ENCODE measurements at regions not wholly inside any gene's neighbourhood (a gene's known extent, or its start where the extent isn't known, plus 50 kb on each side); places are given as distances from the start of the nearest gene placed in this dataset.

DNA sequence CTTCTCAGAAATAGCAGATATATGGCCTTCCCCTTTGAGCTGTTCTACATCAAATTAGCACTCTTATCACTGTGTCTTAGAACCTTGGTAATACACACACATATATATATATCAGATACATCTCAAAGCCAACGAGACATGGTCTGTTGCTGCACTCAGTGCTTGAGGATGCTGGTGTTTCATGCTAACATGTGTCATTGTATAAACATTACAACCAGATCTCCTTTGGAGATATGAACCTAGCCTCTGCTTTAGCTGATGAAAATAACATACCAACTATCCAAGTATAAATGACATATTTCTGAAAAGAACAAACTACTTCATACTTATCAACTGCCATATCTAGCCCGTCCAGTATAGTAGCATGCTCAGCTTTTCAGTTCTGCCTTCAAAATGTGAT lies 226.7 kb upstream of the HNRNPA3 start:
- TF ChIP-seq, protein P1, sequence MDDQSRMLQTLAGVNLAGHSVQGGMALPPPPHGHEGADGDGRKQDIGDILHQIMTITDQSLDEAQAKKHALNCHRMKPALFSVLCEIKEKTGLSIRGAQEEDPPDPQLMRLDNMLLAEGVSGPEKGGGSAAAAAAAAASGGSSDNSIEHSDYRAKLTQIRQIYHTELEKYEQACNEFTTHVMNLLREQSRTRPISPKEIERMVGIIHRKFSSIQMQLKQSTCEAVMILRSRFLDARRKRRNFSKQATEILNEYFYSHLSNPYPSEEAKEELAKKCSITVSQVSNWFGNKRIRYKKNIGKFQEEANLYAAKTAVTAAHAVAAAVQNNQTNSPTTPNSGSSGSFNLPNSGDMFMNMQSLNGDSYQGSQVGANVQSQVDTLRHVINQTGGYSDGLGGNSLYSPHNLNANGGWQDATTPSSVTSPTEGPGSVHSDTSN (CRISPR knock-in tag; IDR thresholded peaks at IDR 0.05), result no peak
- TF ChIP-seq ZNF114 (tag by site-specific recombination; IDR thresholded peaks at IDR 0.05), result no peak
- TF ChIP-seq ZNF660 (tag by site-specific recombination; IDR thresholded peaks at IDR 0.05), result no peak
- TF ChIP-seq ZBTB17 (tag by site-specific recombination; IDR thresholded peaks at IDR 0.05), result no peak
- TF ChIP-seq ZNF341 (tag by site-specific recombination; IDR thresholded peaks at IDR 0.05; ENCODE audit: low read depth), result no peak
- TF ChIP-seq, protein P2, sequence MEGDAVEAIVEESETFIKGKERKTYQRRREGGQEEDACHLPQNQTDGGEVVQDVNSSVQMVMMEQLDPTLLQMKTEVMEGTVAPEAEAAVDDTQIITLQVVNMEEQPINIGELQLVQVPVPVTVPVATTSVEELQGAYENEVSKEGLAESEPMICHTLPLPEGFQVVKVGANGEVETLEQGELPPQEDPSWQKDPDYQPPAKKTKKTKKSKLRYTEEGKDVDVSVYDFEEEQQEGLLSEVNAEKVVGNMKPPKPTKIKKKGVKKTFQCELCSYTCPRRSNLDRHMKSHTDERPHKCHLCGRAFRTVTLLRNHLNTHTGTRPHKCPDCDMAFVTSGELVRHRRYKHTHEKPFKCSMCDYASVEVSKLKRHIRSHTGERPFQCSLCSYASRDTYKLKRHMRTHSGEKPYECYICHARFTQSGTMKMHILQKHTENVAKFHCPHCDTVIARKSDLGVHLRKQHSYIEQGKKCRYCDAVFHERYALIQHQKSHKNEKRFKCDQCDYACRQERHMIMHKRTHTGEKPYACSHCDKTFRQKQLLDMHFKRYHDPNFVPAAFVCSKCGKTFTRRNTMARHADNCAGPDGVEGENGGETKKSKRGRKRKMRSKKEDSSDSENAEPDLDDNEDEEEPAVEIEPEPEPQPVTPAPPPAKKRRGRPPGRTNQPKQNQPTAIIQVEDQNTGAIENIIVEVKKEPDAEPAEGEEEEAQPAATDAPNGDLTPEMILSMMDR (tag by site-specific recombination; IDR thresholded peaks at IDR 0.05), result no peak
